WTC11 (cell line): ENCODE measurements at regions not wholly inside any gene's neighbourhood (a gene's known extent, or its start where the extent isn't known, plus 50 kb on each side); places are given as distances from the start of the nearest gene placed in this dataset.

Experiments
- CREM ChIP-seq: sonication (generic); formaldehyde crosslinking; IDR thresholded peaks from 2 replicates; pipeline ENCODE4 v1.8.1; 2022; ENCODE audit warnings: mild to moderate bottlenecking, missing genetic modification reagents, moderate library complexity
- FOXJ3 ChIP-seq: sonication (generic); formaldehyde crosslinking; IDR thresholded peaks from 2 replicates; pipeline ENCODE4 v1.9.0; 2021; ENCODE audit warnings: missing genetic modification reagents, mild to moderate bottlenecking, borderline replicate concordance
- NFYB ChIP-seq: sonication (generic); formaldehyde crosslinking; conservative IDR thresholded peaks from 2 replicates; pipeline ENCODE4 v1.8.0; 2022; ENCODE audit warnings: low read depth, missing genetic modification reagents
- TEAD4 ChIP-seq: sonication (generic); formaldehyde crosslinking; IDR thresholded peaks from 2 replicates; pipeline ENCODE4 v1.8.0; 2022; ENCODE audit warnings: mild to moderate bottlenecking, missing genetic modification reagents
- ZNF138 ChIP-seq: sonication (generic); formaldehyde crosslinking; conservative IDR thresholded peaks from 2 replicates; pipeline ENCODE4 v1.8.1; 2022; ENCODE audit warnings: mild to moderate bottlenecking, moderate library complexity, missing genetic modification reagents
- TF ChIP-seq, protein P1 (sequence below): fragments of 200-600 bp; IDR thresholded peaks from 2 replicates; pipeline ENCODE4 v1.8.0; 2022; ENCODE audit warnings: antibody characterized with exemption

DNA sequence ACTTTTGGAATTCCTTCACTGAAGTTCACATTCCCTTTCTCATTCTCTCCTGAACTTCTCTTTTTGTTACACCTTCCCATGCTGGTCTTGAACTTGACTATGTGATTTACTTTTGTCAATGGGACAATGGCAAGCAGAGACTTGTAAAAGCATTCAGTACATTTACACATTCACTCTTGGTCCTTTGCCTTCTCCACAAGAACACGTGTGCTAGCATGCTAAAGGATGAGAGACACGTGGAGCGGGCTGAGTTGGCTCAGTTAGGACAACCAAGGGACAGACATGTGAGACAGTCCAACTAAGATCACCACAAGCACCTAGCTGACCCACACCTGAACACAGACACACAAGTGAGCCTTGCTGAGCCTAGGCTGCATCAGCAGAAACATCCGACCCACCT is 91.3 kb upstream of the PAK5 start:
- TF ChIP-seq, protein P1, sequence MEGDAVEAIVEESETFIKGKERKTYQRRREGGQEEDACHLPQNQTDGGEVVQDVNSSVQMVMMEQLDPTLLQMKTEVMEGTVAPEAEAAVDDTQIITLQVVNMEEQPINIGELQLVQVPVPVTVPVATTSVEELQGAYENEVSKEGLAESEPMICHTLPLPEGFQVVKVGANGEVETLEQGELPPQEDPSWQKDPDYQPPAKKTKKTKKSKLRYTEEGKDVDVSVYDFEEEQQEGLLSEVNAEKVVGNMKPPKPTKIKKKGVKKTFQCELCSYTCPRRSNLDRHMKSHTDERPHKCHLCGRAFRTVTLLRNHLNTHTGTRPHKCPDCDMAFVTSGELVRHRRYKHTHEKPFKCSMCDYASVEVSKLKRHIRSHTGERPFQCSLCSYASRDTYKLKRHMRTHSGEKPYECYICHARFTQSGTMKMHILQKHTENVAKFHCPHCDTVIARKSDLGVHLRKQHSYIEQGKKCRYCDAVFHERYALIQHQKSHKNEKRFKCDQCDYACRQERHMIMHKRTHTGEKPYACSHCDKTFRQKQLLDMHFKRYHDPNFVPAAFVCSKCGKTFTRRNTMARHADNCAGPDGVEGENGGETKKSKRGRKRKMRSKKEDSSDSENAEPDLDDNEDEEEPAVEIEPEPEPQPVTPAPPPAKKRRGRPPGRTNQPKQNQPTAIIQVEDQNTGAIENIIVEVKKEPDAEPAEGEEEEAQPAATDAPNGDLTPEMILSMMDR, result no peak
- TF ChIP-seq TEAD4 (CRISPR knock-in tag), result no peak
- TF ChIP-seq FOXJ3 (CRISPR knock-in tag), result no peak
- TF ChIP-seq NFYB, result no peak
- no peak for TF ChIP-seq ZNF138 (CRISPR knock-in tag)
- no peak for TF ChIP-seq CREM
